Transverse colon (tissue), 4 donors: ENCODE measurements at regions not wholly inside any gene's neighbourhood (a gene's known extent, or its start where the extent isn't known, plus 50 kb on each side); places are given as distances from the start of the nearest gene placed in this dataset.

ENCODE experiments used
- DNase-seq: peaks from one replicate; pipeline ENCODE4 v3.0.0-alpha.2; 2019
- H3K27ac ChIP-seq, 4 donors: fragments of 200-600 bp; sonication (generic); 2 replicates each; pipeline ENCODE4 v1.5.1; 2016 to 2018; ENCODE audit warnings: inconsistent platforms in 4 of 4
- H3K27me3 ChIP-seq: fragments of 200-600 bp; sonication (generic); 2 replicates; pipeline ENCODE4 v1.5.1; 2017; ENCODE audit warnings: inconsistent platforms
- H3K36me3 ChIP-seq, 4 donors: fragments of 200-600 bp; sonication (generic); 2 replicates each; pipeline ENCODE4 v1.5.1; 2017 to 2019; ENCODE audit warnings: inconsistent platforms in 4 of 4
- H3K4me1 ChIP-seq, 4 donors: fragments of 200-600 bp; sonication (generic); 2 replicates each; pipeline ENCODE4 v1.5.1; 2017 to 2020; ENCODE audit warnings: inconsistent platforms in 4 of 4
- H3K4me3 ChIP-seq, 4 donors: fragments of 200-600 bp; sonication (generic); 1 replicate in 1 of 4; 2 replicates in 3 of 4; pipeline versions ENCODE4 v1.5.1 to v1.6.1; 2017 to 2019; ENCODE audit warnings: inconsistent platforms in 4 of 4
- H3K9me3 ChIP-seq, 2 donors: fragments of 200-600 bp; sonication (generic); 2 replicates each; pipeline ENCODE4 v1.5.1; 2017 to 2019; ENCODE audit warnings: inconsistent platforms in 2 of 2
- CTCF ChIP-seq, 5 experiments: fragments of 200-600 bp in 3 of 5; fragments of 450-650 bp in 2 of 5; sonication (generic) in 3 of 5; IDR thresholded peaks; 1 replicate in 2 of 5; 2 replicates in 3 of 5; pipeline ENCODE4 v1.5.1; 2016 to 2017; ENCODE audit warnings: antibody characterized with exemption in 5 of 5, inconsistent platforms in 3 of 5, mild to moderate bottlenecking in 2 of 5, moderate library complexity in 1 of 5
- EP300 ChIP-seq: sonication (generic); formaldehyde crosslinking; IDR thresholded peaks from one replicate; pipeline ENCODE4 v1.6.1; 2017; ENCODE audit warnings: antibody characterized with exemption, low read depth
- POLR2A ChIP-seq: fragments of 450-650 bp; IDR thresholded peaks from one replicate; pipeline ENCODE4 v1.6.1; 2016; ENCODE audit warnings: antibody characterized with exemption, mild to moderate bottlenecking, moderate library complexity
- POLR2AphosphoS5 ChIP-seq, 3 donors: sonication (generic); formaldehyde crosslinking; IDR thresholded peaks; one replicate each; pipeline ENCODE4 v1.6.1; 2016; ENCODE audit warnings: antibody characterized with exemption in 3 of 3
- WGBS, 2 donors: methylation state at CpG; one replicate each; pipeline ENCODE4 v1.1.5; 2018; ENCODE audit warnings: low coverage in 1 of 2; 5-methylcytosine and 5-hydroxymethylcytosine counted together
- in situ Hi-C, 4 donors: fragments of 200-750 bp; cut with MboI; loops; one replicate each; pipeline versions ENCODE4 v1.15.0 to v1.15.1; 2017; ENCODE audit warnings: low sequenced_read_pairs in 3 of 4, low pct_ligation_motif_present in 1 of 4, low pct_unique_long_range_greater_than_20kb in 1 of 4
- intact Hi-C: fragments of 100-400 bp; cut with DNase I; formaldehyde crosslinking; loops from one replicate; pipeline ENCODE4 v1.15.1; 2023; ENCODE audit warnings: low total_unique reads

DNA sequence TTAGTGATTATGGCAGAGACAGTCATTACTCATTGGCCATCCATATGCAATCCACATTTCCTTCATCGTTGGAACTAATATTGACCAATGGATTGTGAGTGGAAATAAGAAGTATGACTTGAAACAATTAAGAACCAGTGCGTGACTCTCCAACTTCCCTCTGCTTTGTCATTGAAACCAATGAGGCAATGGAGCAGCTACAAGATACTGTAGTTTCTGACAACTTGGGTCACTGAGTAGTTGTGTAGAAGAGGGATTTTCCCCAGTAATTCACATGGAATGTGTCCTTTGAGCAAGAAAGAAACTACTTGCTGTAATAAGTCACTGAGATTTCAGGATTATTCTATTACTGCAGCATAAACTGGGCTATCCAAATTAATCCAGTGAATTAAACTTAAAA is 785.3 kb upstream of the RIOK2 start:
- intact Hi-C loops = no loop called here
- Histone ChIP-seq H3K36me3 (no peaks in the 10 kb centered on the region), H3K27me3 (no peaks in the 10 kb centered on the region), H3K9me3 (no peaks in the 10 kb centered on the region), H3K4me3 (no peak overlapping the region), H3K4me1 (no peaks in the 10 kb centered on the region), H3K27ac (no peak overlapping the region)
- 92 to 100% methylated on average over 2 of the region's 2 CpGs for WGBS, 2 donors
- TF ChIP-seq CTCF (IDR thresholded peaks at IDR 0.05) (no peak), POLR2A (no peak), POLR2AphosphoS5 (IDR thresholded peaks at IDR 0.05) (no peak), EP300 (no peak)
- in situ Hi-C loops = no loop called here
- no peak for DNase-seq

GRCh38 chr5:97979740-97980139 is 793.7 kb upstream of the RGMB start:
- Histone ChIP-seq H3K36me3 (no peaks in the 10 kb centered on the region), H3K27me3 (no peaks in the 10 kb centered on the region), H3K4me3 (no peak overlapping the region), H3K9me3 (no peaks in the 10 kb centered on the region), H3K27ac (no peak overlapping the region), H3K4me1 (no peaks in the 10 kb centered on the region)
- 70 to 81% methylated on average over 3 of the region's 3 CpGs for WGBS, 2 donors
- DNase-seq = no peak
- intact Hi-C loops = no loop called here
- in situ Hi-C loops = no loop called here
- no peak for TF ChIP-seq POLR2AphosphoS5 (IDR thresholded peaks at IDR 0.05)
- TF ChIP-seq EP300 = no peak
- TF ChIP-seq POLR2A = no peak
- no peak for TF ChIP-seq CTCF (IDR thresholded peaks at IDR 0.05)

DNA sequence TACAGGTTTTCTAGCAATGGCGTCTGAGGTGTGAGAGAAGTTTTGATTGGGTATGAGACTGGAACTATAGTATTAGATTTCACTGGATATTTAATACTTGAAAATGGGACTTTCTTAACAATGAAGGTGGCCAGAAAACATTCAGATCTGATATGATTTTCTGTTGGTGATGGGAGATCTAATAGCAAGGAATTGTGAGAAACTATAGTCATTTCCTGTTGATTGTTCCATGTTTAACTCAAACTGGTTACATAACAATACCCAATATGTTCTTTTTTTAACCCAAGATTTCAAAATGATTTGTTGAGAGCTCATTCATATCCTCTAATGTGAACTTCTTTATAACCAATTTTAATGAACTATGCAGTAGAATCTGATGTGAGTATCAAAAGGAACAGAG is 793.2 kb upstream of the RGMB start:
- H3K27ac ChIP-seq = no peak overlapping the region
- intact Hi-C loops (no loop called here), in situ Hi-C loops (no loop called here)

GRCh38 chr5:97986069-97986468 is 787.4 kb upstream of the RGMB start:
- Histone ChIP-seq H3K27me3 (no peaks in the 10 kb centered on the region), H3K36me3 (no peaks in the 10 kb centered on the region), H3K4me3 (no peak overlapping the region), H3K4me1 (no peaks in the 10 kb centered on the region), H3K27ac (no peak overlapping the region), H3K9me3 (no peaks in the 10 kb centered on the region)
- 86 to 90% methylated on average over 4 of the region's 4 CpGs for WGBS, 2 donors
- intact Hi-C loops = no loop called here
- no peak for DNase-seq
- TF ChIP-seq EP300 (no peak), CTCF (IDR thresholded peaks at IDR 0.05) (no peak)
- in situ Hi-C loops = no loop called here

More for the DNA sequence above, 793.2 kb upstream of the RGMB start:
- TF ChIP-seq POLR2A = no peak
- no peak for TF ChIP-seq EP300
- no peak for TF ChIP-seq POLR2AphosphoS5 (IDR thresholded peaks at IDR 0.05)
- TF ChIP-seq CTCF (IDR thresholded peaks at IDR 0.05) = no peak
- Histone ChIP-seq H3K9me3 (no peaks in the 10 kb centered on the region), H3K27me3 (no peaks in the 10 kb centered on the region), H3K36me3 (no peaks in the 10 kb centered on the region), H3K4me1 (no peaks in the 10 kb centered on the region), H3K4me3 (no peak overlapping the region)
- no peak for DNase-seq
- 78 to 90% methylated on average over 1 of the region's 1 CpG for WGBS, 2 donors
